HG03432 (cell line): ENCODE measurements at regions not wholly inside any gene's neighbourhood (a gene's known extent, or its start where the extent isn't known, plus 50 kb on each side); places are given as distances from the start of the nearest gene placed in this dataset.
"Not testable (repeated sequence)": the region's sequence is repeated elsewhere in the genome, so short reads cannot be mapped to it uniquely, and the experiment has no call there.

ENCODE experiments used
- ATAC-seq: cut with Tn5 transposase; IDR thresholded peaks from one replicate; pipeline ENCODE4 v1.9.1; 2021; ENCODE audit warnings: mild to moderate bottlenecking, moderate library complexity; ENCODE audit not compliant: unreplicated experiment

DNA sequence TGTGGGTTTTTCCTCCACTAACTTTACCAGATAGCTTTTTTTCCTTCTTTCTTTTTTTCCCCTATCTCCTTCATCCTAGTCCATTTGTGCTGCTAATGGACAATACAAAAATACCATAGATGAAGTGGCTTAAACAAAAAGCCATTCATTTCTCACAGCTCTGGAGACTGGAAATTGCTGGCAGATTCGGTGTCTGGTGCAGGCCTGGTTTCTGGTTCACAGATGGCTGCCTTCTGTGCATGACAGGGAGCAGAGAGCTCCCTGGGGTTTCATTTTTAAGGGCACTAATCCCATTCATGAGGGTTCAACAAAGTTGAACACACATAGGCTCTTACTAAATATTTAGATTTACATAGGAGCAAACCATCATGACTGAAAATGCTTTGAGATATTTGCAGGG lies 467.4 kb downstream of the TYW1 start:
- ATAC-seq: no peak

DNA sequence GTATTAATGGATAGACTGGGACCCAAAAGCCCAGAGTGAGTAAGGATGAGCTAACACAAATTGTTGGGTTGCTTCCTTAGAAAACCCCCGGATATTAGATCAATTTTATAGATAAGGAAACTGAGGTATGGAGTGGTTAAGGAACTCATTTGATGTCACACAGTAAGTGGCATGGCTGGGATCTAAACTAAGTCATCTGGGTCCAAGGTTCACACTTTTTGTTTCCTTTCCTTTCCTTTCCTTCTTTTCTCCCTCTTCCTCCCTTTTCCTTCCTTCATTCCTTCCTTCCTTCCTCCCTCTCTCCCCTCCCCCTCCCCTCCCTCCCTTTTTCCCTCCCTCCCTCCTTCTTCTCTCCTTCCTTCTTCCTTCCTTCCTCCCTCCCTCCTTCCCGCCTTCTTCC lies 469.5 kb downstream of the TYW1 start:
- ATAC-seq: no peak

DNA sequence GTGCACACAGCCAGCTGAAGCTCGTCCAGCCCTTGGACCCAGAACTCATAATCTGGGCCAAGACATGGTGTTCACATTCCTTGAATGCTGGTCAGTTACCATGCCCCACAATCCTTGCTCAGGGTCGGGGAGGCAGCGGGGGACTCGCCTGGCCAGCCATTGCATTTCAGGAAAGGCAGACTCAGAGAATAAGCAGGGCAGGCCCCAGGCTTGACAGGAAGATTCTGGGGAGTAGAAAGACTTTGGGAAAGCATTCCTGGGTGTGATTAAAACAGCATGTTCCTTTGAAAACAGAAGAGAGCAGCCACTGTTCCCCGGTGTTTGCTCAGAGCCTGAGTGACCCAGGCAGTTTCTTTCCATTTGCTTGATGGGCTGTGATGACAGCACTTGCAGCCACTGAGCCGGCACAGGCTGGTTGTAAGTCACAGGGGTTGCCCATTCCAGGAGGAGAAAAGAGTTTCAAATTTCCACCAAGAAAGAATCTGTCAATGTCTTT lies 473.7 kb downstream of the TYW1 start:
- no peak for ATAC-seq

DNA sequence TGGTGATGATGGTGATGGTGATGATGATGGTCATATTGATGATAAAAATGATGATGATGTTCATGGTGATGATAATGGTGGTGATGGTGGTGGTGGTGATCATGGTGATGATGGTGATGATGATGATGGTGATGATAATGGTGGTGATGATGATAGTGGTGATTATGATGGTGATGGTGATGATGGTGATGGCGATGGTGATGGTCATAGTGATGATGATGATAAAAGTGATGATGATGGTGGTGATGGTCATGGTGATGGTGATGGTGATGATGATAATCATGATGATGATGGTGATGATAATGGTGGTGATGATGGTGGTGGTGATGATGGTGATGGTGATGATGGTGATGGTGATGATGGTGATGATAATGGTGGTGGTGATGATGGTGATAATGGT lies 478.7 kb downstream of the TYW1 start:
- no peak for ATAC-seq

DNA sequence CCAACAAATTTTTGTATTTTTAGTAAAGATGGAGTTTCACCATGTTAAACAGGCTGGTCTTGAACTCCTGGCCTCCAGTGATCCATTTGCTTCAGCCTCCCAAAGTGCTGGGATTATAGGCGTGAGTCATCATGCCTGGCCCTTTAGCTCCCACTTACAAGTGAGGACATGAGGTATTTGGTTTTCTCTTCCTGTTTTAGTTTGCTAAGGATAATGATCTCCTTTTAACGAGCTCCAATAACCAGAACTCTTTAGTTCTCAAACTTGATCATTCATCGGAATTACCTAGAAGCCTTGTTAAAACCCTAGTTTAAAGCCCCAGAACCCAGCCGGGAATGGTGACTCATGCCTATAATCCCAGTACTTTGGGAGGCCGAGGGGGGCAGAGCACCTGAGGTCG lies 481.4 kb downstream of the TYW1 start:
- no peak for ATAC-seq

DNA sequence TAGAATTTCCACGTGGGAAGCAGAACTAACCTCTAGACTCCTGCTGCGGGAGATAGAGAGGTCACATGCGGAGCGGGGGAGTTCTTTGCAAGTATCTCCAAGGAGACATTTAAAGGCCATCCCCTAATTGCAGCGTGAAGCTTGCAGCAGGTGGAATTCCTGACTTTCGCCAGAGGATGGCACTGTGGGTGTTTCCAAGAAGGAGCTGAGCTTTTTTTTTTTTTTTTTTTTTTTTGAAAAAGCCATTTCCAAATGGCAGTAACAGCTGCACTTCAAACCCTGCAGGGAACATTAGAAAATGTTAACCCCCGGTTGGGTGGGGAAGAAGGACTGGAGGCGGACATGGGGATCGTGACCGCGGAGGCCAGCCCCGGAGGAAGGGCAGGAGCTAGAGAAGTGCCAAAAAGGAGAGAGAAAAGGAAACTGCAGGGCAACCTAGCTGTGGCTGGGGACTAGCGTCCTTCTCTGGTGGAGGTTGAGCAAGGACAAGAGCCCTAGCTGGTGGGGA lies 487.7 kb downstream of the TYW1 start:
- ATAC-seq: peak; percentile 47

DNA sequence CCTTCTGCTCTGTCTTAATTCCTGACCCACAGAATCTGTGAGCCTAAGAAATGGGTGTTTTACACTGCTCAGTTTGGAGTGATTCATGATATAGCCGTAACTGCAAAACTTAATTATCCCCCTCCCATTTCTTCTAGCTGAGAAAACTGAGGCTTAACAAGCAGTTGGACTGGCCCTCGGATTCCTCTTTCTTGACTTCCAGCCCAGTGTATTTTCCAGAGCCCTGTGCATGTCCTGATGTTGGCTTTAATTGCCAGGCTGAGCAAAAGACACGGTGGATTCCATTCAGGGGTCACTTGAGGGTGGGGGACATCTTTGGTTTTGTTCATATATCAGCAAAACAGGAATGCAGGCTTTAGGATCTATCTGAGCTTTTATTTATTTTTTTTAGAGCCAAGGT lies 489.8 kb downstream of the TYW1 start:
- no peak for ATAC-seq

DNA sequence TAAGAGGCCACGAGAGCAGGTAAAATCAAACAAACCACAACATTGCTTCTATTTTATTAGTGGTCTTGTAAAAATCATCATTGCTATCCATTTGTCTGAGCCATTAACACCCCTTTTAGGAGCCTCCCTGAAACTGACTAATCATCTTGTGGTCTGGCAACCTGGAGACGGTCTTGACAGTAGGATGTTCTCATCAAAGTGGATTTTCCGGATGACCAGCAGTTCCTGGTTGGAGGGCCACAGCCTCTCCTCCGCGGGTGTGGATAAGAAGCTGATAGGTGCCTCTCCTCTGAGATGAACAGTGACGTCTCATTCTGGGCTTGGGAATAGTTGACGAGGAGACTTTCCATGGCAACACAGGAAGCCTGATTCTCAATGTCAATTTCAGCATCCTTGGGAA lies 490.7 kb downstream of the TYW1 start:
- no peak for ATAC-seq

DNA sequence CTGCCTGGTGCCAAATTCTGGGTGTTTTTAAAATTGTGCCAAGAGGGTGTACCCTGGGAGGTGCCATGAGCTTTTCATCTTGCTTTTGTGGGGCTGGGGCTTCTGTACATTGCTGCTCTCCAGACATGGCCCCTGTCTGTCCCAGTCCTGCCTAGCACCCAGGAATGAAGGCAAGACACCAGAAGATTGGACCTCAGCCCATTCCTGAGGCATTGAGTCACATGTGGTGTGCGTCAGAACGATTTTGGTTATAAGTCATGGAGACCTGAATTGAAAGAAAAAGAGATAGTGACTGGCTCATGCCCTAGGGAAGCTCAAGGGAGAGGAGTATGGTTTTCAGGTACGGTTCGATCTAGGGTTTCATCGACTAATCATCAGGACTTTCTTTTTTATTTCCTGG lies 493.2 kb downstream of the TYW1 start:
- ATAC-seq: no peak

DNA sequence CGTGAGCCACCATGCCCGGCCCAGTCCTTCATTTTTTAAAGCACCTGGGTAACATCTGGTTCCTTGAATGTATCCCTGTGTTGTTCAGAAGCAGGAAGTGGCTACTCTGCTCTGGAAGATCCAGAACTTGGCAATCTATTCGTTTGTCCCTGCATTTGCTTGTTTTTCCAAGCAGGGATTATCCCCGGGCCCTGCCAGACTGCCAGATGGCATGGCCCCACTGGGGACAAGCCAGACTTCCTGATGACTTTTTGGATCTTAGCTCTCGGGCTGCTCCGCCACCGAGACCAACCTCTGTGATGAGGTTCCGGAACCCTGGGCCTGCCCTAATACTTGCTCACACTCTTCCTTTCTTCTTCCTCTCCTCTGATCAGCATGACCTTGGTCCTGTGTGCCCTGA lies 496.7 kb downstream of the TYW1 start:
- no peak for ATAC-seq

DNA sequence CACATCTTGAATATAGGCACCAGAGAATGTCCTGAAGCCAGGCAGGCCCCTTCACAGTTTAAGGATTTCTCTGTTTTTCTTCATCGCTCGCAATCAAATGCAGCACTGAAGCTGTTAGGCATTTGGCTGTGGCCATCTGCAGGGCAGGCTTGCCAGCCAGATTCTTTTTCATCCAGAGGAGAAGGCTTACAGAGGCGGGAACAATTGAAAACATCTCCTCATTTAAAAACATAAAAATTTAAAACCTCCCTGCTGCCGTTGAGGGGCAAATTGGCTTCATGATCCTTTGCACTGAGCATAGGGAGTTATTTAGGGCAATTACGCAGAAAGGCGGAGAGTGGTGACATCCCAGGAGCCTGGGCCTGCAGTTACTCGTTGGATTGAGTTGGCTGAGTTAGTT lies 500.0 kb downstream of the TYW1 start:
- no peak for ATAC-seq

DNA sequence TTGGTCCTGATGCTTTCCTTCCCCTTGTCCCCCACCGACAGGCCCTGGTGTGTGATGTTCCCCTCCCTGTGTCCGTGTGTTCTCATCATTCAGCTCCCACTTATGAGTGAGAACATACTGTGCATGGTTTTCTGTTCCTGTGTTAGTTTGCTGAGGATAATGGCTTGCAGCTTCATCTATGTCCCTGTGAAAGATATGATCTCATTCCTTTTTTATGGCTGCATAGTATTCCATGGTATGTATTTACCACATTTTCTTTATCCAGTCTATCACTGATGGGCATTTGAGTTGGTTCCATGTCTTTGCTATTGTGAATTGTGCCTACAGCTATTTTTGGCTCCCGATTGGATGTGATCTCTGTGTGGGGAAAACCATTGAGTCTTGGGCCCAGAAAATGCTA lies 501.3 kb downstream of the TYW1 start:
- not testable (repeated sequence) for ATAC-seq

DNA sequence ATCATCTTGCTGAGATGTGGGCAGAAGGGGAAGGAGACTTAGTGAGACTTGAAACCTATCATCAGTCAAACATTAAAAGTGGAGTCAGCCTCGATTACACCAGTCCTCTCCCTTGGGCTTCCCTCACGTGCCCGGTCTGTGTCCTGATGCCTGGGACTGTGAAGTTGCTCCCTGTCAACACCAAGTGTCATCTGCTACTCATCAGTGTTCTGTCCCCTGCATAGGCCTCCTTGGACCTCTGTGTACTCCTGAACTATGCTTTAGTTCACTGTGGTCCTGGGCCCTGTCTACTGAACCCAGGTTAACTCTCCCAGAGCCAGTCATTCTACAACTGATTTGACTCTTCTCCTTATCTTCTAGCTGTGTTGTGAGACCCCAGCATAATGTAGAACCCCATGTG lies 506.3 kb downstream of the TYW1 start:
- ATAC-seq: no peak

DNA sequence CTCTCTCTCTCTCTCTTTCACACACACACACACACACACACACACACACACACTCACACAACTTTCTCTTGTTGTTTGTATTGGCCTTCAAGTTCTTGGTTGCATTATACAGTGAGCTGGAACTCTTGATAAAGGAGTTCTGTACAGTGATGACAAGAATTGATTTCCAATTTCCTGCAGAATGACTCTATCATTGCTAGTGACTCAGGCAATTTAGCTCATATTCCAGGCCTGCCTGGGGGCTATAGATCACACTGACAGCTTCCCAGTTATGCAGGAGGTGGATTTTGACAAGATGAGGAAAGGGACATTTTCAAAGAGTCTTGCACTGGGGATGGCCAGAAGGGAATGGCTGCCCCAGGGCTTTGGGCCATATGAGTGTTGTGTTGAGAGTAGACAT lies 508.8 kb downstream of the TYW1 start:
- no peak for ATAC-seq

DNA sequence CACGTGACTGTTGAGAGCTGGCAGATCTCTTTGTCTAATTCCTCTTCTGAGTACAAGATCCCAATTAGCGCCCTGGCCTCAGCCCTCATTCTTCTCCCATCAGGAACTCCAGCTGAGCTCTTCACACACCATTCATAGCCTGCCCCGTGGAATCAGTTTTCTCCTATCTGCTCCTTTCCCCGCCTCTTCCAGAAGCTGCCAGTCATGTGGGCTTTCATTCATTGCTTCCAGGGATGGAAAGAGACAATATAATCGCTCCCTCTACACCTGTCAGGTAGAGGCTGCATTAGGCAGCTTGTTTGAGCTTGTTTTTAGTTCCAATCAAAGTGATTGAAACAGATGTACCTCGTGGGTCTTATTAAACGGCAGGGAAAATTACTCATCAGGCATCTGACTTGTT lies 515.8 kb downstream of the TYW1 start:
- ATAC-seq: no peak

DNA sequence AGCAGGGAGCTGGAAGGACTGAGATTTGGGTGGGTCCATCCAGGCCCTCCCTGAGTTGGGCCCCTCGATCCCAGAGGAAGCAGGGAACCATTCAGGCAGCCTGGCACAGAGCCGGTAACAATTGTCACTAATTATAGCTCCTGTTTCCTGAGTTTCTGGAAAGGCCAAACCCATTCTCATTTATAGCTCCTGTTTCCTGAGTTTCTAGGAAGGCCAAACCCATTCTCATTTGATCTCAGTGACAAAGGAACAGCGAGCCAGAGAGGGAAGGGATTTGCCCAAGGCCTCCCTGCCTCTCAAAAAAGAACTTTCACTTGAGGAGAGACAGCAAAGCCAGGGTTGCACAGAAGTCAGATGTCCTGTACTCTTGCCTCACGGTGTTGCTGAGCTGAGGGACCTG lies 521.9 kb downstream of the TYW1 start:
- ATAC-seq: no peak

DNA sequence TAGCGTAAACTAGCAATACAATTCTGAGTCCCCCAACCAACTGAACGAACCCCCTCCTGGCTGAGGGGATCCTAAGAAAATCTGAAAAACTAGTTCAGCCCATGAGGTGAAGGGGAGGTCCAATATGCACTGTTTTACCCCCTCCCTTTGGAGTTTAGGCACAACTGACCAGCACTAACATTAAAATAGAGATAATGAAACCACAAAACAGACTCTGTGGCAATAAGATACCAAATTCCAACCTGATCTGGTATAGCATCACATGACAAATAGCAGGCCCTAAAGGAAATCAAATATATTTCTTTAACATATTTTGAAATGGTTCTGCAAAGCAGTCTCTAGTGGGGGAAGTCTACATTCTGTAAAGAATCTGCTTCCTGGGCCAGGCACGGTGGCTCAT lies 522.5 kb downstream of the TYW1 start:
- no peak for ATAC-seq

DNA sequence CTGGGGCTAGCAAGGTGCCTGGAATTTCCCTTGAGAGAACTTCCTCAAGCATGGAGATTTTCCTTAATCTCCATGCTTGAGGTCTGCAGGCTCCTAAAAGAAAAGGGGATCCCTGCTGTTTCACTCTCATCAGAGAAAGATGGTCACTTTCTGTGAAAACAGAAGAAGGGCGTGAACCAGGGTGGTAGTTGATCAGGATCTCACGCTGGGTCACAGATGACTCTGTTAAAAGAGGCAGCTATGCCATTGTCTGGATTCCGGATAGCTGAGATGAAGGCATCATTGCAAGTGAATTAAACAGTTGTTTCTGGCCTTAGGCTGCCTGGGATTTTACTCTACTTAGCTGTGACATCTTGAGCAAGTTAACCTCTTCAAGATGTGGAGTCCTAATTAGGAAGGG lies 525.9 kb downstream of the TYW1 start:
- no peak for ATAC-seq

DNA sequence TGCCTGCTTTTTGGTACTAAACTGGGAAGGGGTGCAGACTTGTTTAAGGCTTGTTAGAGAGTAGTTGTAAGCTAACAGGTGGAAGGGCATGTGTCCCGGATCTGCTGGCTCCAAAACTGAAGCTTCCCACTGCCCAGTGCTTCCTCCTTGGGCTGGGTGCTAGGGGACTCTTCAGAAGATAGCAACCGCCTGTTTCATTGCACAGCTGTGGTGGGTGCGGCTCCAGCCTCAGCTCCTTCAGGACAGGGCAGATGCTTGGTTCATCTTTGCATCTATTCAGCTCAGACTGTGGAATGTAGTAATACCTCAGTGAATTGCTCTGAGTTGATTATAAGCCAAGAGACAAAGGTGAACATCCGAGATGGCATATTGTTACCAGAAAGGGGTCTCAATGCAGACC lies 527.1 kb downstream of the TYW1 start:
- ATAC-seq: no peak

DNA sequence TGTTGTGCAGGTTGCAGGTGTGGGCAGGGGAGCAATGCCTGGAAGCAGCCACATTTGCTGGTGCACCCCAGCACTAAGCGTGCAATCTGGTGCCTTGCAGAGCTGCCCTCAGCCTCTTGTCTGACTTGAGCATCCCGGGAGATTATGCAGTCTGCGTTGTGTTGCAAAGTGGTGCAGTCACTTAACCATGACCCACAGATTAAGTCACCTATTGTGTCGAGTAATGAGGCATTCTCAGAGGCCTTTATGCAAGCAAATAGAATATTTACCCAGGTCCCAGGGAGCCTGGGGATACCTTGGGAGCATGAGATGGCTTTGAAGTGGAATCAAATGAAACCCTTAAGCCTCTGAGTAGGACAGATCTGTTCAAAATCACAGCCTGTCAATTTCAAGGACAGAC lies 529.0 kb downstream of the TYW1 start:
- no peak for ATAC-seq

DNA sequence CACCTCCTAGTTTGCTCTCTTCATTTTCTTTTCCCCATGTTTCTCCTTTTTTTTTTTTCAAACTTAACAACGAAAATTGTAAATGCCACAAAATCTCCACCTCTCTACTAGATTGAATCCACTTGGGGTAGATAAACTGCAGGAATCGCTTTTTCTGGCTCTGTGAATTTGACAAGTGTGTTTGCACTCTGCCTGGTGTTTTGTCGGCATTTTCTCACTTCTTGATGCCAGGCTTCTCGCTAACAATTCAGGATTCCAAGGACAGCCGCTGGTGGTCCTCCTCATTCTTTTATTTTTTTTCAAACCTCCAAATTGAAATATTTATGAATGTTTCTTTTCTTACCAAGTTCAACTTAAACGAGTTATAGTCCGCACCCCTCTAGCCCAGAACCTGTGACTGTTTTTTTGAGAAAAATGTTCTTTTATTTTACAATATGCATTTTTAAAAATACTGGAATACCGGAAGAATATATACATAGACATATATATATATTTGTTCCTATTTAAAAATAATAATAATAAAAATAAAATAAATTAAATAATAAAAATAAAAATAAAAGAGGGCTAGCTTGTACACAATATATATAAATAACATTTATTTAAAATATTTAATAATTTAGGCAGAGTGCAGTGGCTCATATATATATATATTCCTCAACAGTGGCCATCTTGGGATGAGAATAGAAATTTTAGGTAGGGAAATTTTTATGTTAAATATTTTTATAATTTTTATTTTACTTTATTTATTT lies 538.8 kb downstream of the TYW1 start:
- ATAC-seq: no peak

DNA sequence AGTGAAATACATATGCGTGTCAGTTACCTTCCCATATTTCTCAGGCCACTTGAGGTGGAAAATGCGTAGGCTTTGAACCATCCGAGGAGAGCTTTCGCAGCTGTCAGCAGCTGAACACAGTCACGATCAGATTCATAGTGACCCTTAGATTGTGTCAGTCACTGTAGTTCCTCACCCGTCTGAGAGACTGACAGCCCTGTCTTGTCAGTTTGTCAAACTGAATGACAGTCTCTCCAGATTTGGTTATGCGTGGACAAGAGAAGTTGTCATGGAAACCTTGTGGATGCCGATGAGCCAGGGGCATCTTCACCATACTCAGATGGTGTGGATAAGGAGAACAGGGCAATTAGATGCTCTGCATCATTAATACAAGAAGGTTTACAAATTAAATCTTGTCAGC lies 546.3 kb downstream of the TYW1 start:
- ATAC-seq: no peak
